ELR (cell line): ENCODE measurements at regions not wholly inside any gene's neighbourhood (a gene's known extent, or its start where the extent isn't known, plus 50 kb on each side); places are given as distances from the start of the nearest gene placed in this dataset.
"Not testable (repeated sequence)": the region's sequence is repeated elsewhere in the genome, so short reads cannot be mapped to it uniquely, and the experiment has no call there.

Experiments used
- DNase-seq: peaks from one replicate; pipeline ENCODE4 v3.0.0-alpha.2; 2015; ENCODE audit warnings: low read depth

GRCh38 chr2:224261326-224261725 lies 140.6 kb downstream of the FAM124B start:
- no peak for DNase-seq

GRCh38 chr2:224260372-224261020 lies 141.4 kb downstream of the FAM124B start:
- no peak for DNase-seq

- DNase-seq: no peak
These were observed 142.1 kb downstream of the FAM124B start for GRCh38 chr2:224259831-224260230.

DNA sequence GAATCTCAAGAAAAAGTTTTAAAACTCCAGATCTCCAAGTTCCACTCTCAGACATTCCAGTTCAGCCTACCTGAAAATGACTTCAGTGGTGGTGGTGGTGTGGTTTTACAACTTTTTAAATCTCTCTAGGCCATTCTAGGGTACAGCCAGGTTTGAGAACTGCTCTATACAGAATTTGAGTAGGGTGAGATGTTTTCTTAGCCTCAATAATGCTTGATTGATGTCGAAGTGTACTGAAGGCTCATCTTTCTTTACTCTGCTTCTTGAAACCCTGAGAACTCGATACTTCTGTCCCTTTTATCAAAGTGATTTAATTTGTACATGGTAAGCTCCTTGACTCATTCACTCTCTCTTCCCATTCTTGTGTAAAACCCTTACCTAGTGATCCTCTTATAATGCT lies 143.8 kb downstream of the FAM124B start:
- no peak for DNase-seq

DNA sequence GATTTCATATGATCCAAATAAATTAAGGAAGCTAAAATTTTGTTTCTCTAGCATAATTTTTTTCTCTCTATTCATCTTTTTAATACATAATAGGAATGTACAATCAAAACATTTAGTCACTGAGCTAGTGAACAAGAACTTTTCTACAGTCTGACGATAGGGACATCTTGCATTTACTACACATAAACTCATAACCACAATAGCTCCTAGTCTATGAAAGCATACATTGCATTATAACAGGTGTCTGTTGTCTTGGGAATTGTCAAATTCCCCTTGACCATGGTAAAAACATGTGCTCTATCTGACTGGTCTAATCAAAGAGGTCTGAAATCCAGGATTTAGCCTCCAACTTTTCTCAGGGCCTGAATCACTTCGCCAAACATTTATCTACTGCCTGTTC lies 144.8 kb downstream of the FAM124B start:
- no peak for DNase-seq

DNA sequence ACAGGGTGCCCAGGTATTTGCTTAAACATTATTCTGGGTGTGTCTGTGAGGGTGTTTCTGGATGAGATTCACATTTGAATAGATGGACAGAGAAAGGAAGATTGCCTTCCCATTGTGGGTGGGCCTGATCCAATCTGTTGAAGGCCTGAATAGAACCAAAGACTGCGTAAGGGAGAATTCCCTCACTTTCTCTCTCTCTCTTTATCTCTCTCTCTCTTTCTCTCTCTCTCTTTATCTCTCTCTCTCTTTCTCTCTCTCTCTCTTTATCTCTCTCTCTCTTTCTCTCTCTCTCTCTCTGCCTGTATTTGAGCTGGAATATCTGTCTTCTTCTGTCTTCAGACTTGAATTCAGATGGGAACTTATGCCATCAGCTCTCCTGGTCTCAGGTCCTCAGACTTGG lies 148.4 kb downstream of the FAM124B start:
- no peak for DNase-seq

GRCh38 chr2:224252631-224253030 lies 149.3 kb downstream of the FAM124B start:
- peak; percentile 34 for DNase-seq

DNA sequence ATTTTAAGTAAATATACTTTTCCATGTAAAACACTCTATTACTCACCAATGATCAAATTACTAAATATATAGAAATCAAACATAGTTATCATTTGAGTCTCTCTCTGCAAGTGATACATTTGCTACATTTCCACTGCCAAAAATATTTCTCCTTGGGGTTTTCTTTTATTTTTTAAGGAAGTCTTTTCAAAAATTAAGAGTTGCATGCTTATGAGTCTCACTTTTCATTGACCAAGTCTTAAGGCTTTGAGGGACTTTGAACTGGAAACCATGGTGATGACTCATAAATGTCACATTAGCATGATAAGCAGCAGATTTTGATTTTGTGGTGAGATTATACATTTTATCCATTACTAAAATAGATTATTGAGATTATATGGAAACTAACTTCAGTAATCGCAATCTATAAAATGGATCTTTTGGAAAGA lies 152.9 kb downstream of the FAM124B start:
- peak; percentile 19 for DNase-seq

DNA sequence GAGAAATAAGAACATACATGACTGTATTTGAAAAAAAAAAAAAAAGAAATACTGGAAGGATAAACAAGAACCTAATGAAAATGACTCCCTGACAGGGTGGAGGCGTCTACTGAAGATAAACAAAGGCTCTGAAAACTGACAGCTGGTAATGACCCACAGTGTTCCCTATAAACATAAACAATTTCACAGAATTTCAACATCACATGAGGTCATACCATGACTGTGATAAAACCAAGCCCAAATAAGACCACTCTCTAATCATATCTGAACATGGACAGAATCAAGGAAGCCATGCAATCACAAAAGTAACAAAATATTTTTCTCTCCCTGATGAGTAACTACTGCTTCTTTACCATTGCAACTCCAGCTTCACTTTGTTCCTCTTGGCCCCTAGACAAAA lies 159.3 kb downstream of the FAM124B start:
- DNase-seq: peak; percentile 14

GRCh38 chr2:224241812-224242211 lies 160.1 kb downstream of the FAM124B start:
- no peak for DNase-seq

GRCh38 chr2:224241001-224241400 lies 160.9 kb downstream of the FAM124B start:
- no peak for DNase-seq

- no peak for DNase-seq
These were observed 177.9 kb downstream of the FAM124B start for GRCh38 chr2:224223851-224224555.

DNA sequence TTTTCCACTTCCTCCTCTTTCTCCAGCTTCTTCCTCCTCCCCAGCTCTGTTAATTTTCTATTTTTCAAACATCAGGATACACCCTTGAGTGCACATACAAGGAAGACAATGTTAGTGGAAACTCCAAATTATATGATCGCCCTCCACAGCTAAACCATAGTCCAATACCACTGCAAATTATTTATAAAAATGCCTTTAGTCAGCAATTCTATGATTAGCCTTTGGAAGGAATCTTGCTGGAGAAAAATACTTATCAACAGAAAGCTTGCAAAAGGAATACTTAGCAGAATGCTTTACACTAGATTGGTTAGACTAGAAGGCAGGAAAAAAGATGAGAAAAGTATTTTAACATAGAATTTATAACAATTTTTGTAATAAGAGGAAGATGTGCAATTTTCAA lies 178.9 kb downstream of the FAM124B start:
- no peak for DNase-seq

GRCh38 chr2:224222291-224222690 lies 179.6 kb downstream of the FAM124B start:
- peak; percentile 52 for DNase-seq

DNA sequence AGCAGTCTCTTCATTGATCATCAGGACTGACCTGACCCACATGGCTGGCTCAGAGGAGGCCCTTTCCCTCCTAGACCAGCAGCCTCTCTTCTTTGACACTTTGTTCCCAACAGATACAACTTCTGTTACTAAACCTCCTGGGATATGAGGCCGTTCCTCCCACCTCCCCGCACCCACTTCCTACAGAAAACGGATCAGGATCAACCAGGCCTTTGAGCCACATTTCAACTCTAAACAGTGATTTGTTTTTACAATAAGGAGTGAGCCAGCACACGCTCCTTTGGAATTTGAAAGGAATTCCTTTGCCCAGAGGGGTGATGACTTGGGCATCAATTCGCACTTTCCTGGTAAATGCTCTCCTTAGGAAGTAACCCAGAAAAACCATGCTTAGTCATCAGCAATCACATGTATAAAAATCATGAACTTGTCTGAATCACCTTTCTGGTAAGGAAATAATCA lies 180.4 kb downstream of the FAM124B start:
- peak; percentile 99 for DNase-seq

- peak; percentile 81 for DNase-seq
These were observed 181.2 kb downstream of the FAM124B start for GRCh38 chr2:224220586-224221255.

GRCh38 chr2:224219781-224220180 lies 180.7 kb upstream of the SERPINE2 start:
- DNase-seq: no peak

GRCh38 chr2:224217962-224218347 lies 178.9 kb upstream of the SERPINE2 start:
- DNase-seq: peak; percentile 64

- peak; percentile 13 for DNase-seq
These were observed 178.3 kb upstream of the SERPINE2 start for GRCh38 chr2:224217233-224217961.

DNA sequence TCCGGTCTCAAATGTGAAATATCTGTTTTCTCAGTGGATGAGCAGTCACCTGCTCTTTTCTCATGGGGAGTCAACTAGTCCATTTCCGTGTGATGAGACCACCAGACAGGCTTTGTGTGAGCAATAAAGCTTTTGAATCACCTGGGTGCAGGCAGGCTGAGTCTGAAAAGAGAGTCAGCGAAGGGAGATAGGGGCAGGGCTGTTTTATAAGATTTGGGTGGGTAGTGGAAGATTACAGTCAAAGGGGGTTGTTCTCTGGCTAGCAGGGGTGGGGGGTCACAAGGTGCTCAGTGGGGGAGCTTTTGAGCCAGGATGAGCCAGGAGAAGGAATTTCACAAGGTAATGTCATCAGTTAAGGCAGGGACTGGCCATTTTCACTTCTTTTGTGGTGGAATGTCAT lies 176.5 kb upstream of the SERPINE2 start:
- not testable (repeated sequence) for DNase-seq

DNA sequence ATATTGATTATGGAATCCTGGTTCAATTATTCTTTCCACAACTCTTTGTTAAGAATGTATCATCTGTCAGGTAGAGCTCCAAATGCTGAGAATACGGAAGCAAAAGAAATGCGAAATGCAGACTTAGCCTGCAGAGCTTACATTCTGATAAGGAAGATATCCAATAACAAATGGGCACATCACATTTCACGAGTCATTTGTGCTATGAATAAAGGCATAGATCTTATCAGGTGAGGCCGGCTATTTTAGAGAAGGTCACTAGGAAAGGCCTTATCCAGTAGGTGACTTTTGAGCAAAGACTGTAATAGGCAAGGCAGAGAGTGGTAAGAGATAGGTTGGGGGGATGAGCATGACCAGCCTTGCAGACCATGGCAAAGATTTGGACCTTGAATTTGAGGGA lies 174.3 kb upstream of the SERPINE2 start:
- no peak for DNase-seq

- no peak for DNase-seq
These were observed 172.7 kb upstream of the SERPINE2 start for GRCh38 chr2:224211791-224212190.

- peak; percentile 15 for DNase-seq
These were observed 172.0 kb upstream of the SERPINE2 start for GRCh38 chr2:224211181-224211480.
